ENCODE measurements at regions not wholly inside any gene's neighbourhood (a gene's known extent, or its start where the extent isn't known, plus 50 kb on each side); places are given as distances from the start of the nearest gene placed in this dataset.
"Not testable (repeated sequence)": the region's sequence is repeated elsewhere in the genome, so short reads cannot be mapped to it uniquely, and the experiment has no call there.

DNA sequence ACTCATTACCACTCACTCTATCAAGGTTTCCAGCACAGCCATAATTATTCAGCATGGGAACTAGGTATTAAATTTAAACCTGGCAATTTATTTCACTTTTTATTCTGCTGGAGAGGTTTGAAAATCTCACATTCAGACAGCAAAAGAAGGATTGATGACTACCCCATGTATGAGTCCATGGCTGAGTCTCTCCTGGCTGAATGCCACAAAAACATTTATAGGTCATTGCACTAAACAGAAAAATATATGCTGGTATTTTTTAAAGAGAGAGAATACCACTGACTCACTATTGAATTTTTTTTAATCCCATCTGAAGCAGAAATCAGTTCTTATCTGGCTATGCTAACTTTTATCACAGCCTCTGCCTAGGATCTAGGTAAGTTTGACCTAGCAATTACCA is 336.3 kb downstream of the PPP1R3A start (continued):
- no peak for TF ChIP-seq SMAD4 (CRISPR knock-in tag; IDR thresholded peaks at IDR 0.05)
- TF ChIP-seq, protein P1, sequence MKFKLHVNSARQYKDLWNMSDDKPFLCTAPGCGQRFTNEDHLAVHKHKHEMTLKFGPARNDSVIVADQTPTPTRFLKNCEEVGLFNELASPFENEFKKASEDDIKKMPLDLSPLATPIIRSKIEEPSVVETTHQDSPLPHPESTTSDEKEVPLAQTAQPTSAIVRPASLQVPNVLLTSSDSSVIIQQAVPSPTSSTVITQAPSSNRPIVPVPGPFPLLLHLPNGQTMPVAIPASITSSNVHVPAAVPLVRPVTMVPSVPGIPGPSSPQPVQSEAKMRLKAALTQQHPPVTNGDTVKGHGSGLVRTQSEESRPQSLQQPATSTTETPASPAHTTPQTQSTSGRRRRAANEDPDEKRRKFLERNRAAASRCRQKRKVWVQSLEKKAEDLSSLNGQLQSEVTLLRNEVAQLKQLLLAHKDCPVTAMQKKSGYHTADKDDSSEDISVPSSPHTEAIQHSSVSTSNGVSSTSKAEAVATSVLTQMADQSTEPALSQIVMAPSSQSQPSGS (CRISPR knock-in tag; IDR thresholded peaks at IDR 0.05; ENCODE audit: borderline replicate concordance, low read depth): no peak
- TF ChIP-seq ZNF263 (CRISPR knock-in tag; IDR thresholded peaks at IDR 0.05; ENCODE audit: low read depth): no peak
- TF ChIP-seq, protein P2, sequence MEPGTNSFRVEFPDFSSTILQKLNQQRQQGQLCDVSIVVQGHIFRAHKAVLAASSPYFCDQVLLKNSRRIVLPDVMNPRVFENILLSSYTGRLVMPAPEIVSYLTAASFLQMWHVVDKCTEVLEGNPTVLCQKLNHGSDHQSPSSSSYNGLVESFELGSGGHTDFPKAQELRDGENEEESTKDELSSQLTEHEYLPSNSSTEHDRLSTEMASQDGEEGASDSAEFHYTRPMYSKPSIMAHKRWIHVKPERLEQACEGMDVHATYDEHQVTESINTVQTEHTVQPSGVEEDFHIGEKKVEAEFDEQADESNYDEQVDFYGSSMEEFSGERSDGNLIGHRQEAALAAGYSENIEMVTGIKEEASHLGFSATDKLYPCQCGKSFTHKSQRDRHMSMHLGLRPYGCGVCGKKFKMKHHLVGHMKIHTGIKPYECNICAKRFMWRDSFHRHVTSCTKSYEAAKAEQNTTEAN (CRISPR knock-in tag; IDR thresholded peaks at IDR 0.05): no peak

DNA sequence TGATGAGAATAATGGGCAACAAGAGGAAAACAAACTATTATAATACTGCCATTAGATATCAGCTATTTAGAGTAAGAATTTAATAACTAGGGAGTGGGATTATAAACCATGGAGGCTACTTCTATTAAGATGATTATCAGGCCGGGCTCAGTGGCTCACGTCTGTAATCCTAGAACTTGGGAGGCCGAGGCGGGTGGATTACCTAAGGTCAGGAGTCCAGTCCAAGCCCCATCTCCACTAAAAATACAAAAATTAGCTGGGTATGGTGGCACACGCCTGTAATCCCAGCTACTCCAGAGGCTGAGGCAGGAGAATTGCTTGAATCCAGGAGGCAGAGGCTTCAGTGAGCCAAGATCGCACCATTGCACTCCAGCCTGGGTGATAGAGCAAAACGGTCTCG is 355.6 kb downstream of the PPP1R3A start:
- CTCF ChIA-PET; H3K36me3 Mint-ChIP-seq; POLR2A ChIA-PET; H3K4me1 Mint-ChIP-seq; DNase-seq (ENCODE audit: low spot score); H3K4me3 Mint-ChIP-seq; ATAC-seq; H3K27ac Mint-ChIP-seq; H3K9me3 Mint-ChIP-seq: not testable (repeated sequence)
- peaks cover 73% of the 10 kb centered on the region for H3K27me3 Mint-ChIP-seq (ENCODE audit: low read depth)

DNA sequence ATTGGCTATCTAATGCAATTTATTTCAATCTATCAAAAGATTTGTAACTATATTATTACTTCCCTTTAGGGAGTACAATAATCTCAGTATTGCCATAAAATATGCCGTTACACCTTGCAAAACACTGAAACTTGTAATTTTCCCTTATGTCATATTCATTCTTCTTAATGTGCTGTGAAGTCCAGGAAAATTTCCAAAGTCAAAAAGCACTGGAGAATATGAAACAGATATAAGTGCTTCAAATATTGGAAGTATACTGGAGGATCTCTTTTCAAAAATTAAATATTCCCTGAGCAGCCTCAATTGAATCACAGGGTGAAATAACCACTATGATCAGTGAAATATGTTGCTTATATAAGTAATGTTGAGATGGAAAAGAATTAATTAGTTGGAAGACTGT is 356.0 kb downstream of the PPP1R3A start:
- DNase-seq (ENCODE audit: low spot score) (no peak), ATAC-seq (no peak)
- Mint-ChIP-seq H3K4me1 (peaks cover 3% of the 10 kb centered on the region; the same call in 1 of the 2 replicates), H3K27ac (no peak overlapping the region), H3K4me3 (no peak overlapping the region), H3K27me3 (ENCODE audit: low read depth) (peaks cover 68% of the 10 kb centered on the region), H3K36me3 (no peaks in the 10 kb centered on the region), H3K9me3 (no peaks in the 10 kb centered on the region)
- ChIA-PET CTCF (no interaction called here), POLR2A (no interaction called here)
- TF ChIP-seq ZNF416 (CRISPR knock-in tag; IDR thresholded peaks at IDR 0.05): no peak
- TF ChIP-seq, protein P3, sequence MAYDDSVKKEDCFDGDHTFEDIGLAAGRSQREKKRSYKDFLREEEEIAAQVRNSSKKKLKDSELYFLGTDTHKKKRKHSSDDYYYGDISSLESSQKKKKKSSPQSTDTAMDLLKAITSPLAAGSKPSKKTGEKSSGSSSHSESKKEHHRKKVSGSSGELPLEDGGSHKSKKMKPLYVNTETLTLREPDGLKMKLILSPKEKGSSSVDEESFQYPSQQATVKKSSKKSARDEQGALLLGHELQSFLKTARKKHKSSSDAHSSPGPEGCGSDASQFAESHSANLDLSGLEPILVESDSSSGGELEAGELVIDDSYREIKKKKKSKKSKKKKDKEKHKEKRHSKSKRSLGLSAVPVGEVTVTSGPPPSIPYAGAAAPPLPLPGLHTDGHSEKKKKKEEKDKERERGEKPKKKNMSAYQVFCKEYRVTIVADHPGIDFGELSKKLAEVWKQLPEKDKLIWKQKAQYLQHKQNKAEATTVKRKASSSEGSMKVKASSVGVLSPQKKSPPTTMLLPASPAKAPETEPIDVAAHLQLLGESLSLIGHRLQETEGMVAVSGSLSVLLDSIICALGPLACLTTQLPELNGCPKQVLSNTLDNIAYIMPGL (CRISPR knock-in tag; IDR thresholded peaks at IDR 0.05): no peak
- no peak for TF ChIP-seq KAT7 (CRISPR knock-in tag; IDR thresholded peaks at IDR 0.05; ENCODE audit: borderline replicate concordance)
- TF ChIP-seq, protein P4, sequence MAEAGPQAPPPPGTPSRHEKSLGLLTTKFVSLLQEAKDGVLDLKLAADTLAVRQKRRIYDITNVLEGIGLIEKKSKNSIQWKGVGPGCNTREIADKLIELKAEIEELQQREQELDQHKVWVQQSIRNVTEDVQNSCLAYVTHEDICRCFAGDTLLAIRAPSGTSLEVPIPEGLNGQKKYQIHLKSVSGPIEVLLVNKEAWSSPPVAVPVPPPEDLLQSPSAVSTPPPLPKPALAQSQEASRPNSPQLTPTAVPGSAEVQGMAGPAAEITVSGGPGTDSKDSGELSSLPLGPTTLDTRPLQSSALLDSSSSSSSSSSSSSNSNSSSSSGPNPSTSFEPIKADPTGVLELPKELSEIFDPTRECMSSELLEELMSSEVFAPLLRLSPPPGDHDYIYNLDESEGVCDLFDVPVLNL (CRISPR knock-in tag; IDR thresholded peaks at IDR 0.05; ENCODE audit: borderline replicate concordance, low read depth): no peak
- TF ChIP-seq, protein P5, sequence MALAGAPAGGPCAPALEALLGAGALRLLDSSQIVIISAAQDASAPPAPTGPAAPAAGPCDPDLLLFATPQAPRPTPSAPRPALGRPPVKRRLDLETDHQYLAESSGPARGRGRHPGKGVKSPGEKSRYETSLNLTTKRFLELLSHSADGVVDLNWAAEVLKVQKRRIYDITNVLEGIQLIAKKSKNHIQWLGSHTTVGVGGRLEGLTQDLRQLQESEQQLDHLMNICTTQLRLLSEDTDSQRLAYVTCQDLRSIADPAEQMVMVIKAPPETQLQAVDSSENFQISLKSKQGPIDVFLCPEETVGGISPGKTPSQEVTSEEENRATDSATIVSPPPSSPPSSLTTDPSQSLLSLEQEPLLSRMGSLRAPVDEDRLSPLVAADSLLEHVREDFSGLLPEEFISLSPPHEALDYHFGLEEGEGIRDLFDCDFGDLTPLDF (CRISPR knock-in tag; IDR thresholded peaks at IDR 0.05): no peak
- TF ChIP-seq, protein P6, sequence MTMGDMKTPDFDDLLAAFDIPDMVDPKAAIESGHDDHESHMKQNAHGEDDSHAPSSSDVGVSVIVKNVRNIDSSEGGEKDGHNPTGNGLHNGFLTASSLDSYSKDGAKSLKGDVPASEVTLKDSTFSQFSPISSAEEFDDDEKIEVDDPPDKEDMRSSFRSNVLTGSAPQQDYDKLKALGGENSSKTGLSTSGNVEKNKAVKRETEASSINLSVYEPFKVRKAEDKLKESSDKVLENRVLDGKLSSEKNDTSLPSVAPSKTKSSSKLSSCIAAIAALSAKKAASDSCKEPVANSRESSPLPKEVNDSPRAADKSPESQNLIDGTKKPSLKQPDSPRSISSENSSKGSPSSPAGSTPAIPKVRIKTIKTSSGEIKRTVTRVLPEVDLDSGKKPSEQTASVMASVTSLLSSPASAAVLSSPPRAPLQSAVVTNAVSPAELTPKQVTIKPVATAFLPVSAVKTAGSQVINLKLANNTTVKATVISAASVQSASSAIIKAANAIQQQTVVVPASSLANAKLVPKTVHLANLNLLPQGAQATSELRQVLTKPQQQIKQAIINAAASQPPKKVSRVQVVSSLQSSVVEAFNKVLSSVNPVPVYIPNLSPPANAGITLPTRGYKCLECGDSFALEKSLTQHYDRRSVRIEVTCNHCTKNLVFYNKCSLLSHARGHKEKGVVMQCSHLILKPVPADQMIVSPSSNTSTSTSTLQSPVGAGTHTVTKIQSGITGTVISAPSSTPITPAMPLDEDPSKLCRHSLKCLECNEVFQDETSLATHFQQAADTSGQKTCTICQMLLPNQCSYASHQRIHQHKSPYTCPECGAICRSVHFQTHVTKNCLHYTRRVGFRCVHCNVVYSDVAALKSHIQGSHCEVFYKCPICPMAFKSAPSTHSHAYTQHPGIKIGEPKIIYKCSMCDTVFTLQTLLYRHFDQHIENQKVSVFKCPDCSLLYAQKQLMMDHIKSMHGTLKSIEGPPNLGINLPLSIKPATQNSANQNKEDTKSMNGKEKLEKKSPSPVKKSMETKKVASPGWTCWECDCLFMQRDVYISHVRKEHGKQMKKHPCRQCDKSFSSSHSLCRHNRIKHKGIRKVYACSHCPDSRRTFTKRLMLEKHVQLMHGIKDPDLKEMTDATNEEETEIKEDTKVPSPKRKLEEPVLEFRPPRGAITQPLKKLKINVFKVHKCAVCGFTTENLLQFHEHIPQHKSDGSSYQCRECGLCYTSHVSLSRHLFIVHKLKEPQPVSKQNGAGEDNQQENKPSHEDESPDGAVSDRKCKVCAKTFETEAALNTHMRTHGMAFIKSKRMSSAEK (CRISPR knock-in tag; IDR thresholded peaks at IDR 0.05; ENCODE audit: borderline replicate concordance): no peak
- TF ChIP-seq, protein P7, sequence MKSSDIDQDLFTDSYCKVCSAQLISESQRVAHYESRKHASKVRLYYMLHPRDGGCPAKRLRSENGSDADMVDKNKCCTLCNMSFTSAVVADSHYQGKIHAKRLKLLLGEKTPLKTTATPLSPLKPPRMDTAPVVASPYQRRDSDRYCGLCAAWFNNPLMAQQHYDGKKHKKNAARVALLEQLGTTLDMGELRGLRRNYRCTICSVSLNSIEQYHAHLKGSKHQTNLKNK (CRISPR knock-in tag; IDR thresholded peaks at IDR 0.05): no peak
- no peak for TF ChIP-seq FOXK1 (CRISPR knock-in tag; IDR thresholded peaks at IDR 0.05)
- no peak for TF ChIP-seq ZNF423 (CRISPR knock-in tag; IDR thresholded peaks at IDR 0.05)
- no peak for TF ChIP-seq ZNF263 (CRISPR knock-in tag; IDR thresholded peaks at IDR 0.05; ENCODE audit: low read depth)
- TF ChIP-seq, protein P8, sequence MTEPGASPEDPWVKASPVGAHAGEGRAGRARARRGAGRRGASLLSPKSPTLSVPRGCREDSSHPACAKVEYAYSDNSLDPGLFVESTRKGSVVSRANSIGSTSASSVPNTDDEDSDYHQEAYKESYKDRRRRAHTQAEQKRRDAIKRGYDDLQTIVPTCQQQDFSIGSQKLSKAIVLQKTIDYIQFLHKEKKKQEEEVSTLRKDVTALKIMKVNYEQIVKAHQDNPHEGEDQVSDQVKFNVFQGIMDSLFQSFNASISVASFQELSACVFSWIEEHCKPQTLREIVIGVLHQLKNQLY (CRISPR knock-in tag; IDR thresholded peaks at IDR 0.05): no peak
- no peak for TF ChIP-seq ZBTB21 (CRISPR knock-in tag; IDR thresholded peaks at IDR 0.05; ENCODE audit: borderline replicate concordance)
- TF ChIP-seq TEAD4 (CRISPR knock-in tag; IDR thresholded peaks at IDR 0.05): no peak
- no peak for TF ChIP-seq RORB (CRISPR knock-in tag; IDR thresholded peaks at IDR 0.05)

Data from WTC11 (cell line).